HG03460 (cell line): ENCODE measurements at regions not wholly inside any gene's neighbourhood (a gene's known extent, or its start where the extent isn't known, plus 50 kb on each side); places are given as distances from the start of the nearest gene placed in this dataset.

ENCODE experiments used
- ATAC-seq: cut with Tn5 transposase; IDR thresholded peaks from one replicate; pipeline ENCODE4 v1.9.1; 2021; ENCODE audit not compliant: unreplicated experiment

- ATAC-seq: no peak
These were observed 792.9 kb upstream of the ADAMTS5 start for GRCh38 chr21:27759820-27760219.

- ATAC-seq: no peak
These were observed 792.3 kb upstream of the ADAMTS5 start for GRCh38 chr21:27759091-27759659.

GRCh38 chr21:27756191-27756590 is 789.3 kb upstream of the ADAMTS5 start:
- ATAC-seq: no peak

- no peak for ATAC-seq
These were observed 777.2 kb upstream of the ADAMTS5 start for GRCh38 chr21:27743971-27744564.

- ATAC-seq: no peak
These were observed 774.8 kb upstream of the ADAMTS5 start for GRCh38 chr21:27741736-27742135.

GRCh38 chr21:27740084-27740483 is 773.2 kb upstream of the ADAMTS5 start:
- ATAC-seq: no peak

GRCh38 chr21:27739187-27739586 is 772.3 kb upstream of the ADAMTS5 start:
- no peak for ATAC-seq

- ATAC-seq: no peak
These were observed 768.8 kb upstream of the ADAMTS5 start for GRCh38 chr21:27735699-27736098.

- ATAC-seq: no peak
These were observed 767.3 kb upstream of the ADAMTS5 start for GRCh38 chr21:27734146-27734545.

- no peak for ATAC-seq
These were observed 759.0 kb upstream of the ADAMTS5 start for GRCh38 chr21:27725916-27726315.

GRCh38 chr21:27722095-27722494 is 755.2 kb upstream of the ADAMTS5 start:
- ATAC-seq: no peak

GRCh38 chr21:27721675-27722074 is 754.8 kb upstream of the ADAMTS5 start:
- no peak for ATAC-seq

GRCh38 chr21:27719226-27719625 is 752.3 kb upstream of the ADAMTS5 start:
- ATAC-seq: no peak

GRCh38 chr21:27715131-27715530 is 748.2 kb upstream of the ADAMTS5 start:
- no peak for ATAC-seq

- ATAC-seq: no peak
These were observed 746.5 kb upstream of the ADAMTS5 start for GRCh38 chr21:27713154-27714109.

- ATAC-seq: no peak
These were observed 737.8 kb upstream of the ADAMTS5 start for GRCh38 chr21:27704567-27705166.

- no peak for ATAC-seq
These were observed 736.9 kb upstream of the ADAMTS5 start for GRCh38 chr21:27703791-27704190.

- no peak for ATAC-seq
These were observed 734.2 kb upstream of the ADAMTS5 start for GRCh38 chr21:27700974-27701614.

- ATAC-seq: no peak
These were observed 728.4 kb upstream of the ADAMTS5 start for GRCh38 chr21:27695246-27695645.

GRCh38 chr21:27694667-27695066 is 727.8 kb upstream of the ADAMTS5 start:
- no peak for ATAC-seq

GRCh38 chr21:27693376-27693775 is 726.5 kb upstream of the ADAMTS5 start:
- no peak for ATAC-seq
